Smooth muscle cell (in vitro differentiated cells): ENCODE measurements at regions not wholly inside any gene's neighbourhood (a gene's known extent, or its start where the extent isn't known, plus 50 kb on each side); places are given as distances from the start of the nearest gene placed in this dataset.

ENCODE experiments used
- DNase-seq: peaks from one replicate; lab custom pipeline; 2025; ENCODE audit not compliant: unreplicated experiment; lab: John Stamatoyannopoulos, UW
- H2AFZ ChIP-seq: fragments of 200-600 bp; sonication (generic); 2 replicates; pipeline ENCODE4 v1.6.0; 2016; ENCODE audit warnings: antibody characterized with exemption, low read depth, mild to moderate bottlenecking
- H3F3A ChIP-seq: fragments of 200-600 bp; sonication (generic); 2 replicates; pipeline ENCODE4 v1.6.0; 2017; ENCODE audit warnings: antibody characterized with exemption, low read depth
- H3K27ac ChIP-seq: fragments of 200-600 bp; sonication (generic); 2 replicates; pipeline ENCODE4 v1.5.1; 2016; ENCODE audit warnings: low read depth, mild to moderate bottlenecking
- H3K27me3 ChIP-seq: fragments of 200-600 bp; sonication (generic); 2 replicates; pipeline ENCODE4 v1.6.1; 2016; ENCODE audit warnings: low read depth, mild to moderate bottlenecking
- H3K36me3 ChIP-seq: fragments of 200-600 bp; sonication (generic); 2 replicates; pipeline ENCODE4 v1.5.1; 2016; ENCODE audit warnings: low read depth
- H3K4me1 ChIP-seq: fragments of 200-600 bp; sonication (generic); 2 replicates; pipeline ENCODE4 v1.5.1; 2016; ENCODE audit warnings: low read depth
- H3K4me2 ChIP-seq: fragments of 200-600 bp; sonication (generic); 2 replicates; pipeline ENCODE4 v1.6.0; 2016; ENCODE audit warnings: mild to moderate bottlenecking
- H3K4me3 ChIP-seq: fragments of 200-600 bp; sonication (generic); 2 replicates; pipeline ENCODE4 v1.5.1; 2016; ENCODE audit warnings: mild to moderate bottlenecking
- H3K79me2 ChIP-seq: fragments of 200-600 bp; sonication (generic); 2 replicates; pipeline ENCODE4 v1.6.0; 2016; ENCODE audit warnings: low read depth, mild to moderate bottlenecking
- H3K9ac ChIP-seq: fragments of 200-600 bp; sonication (generic); 2 replicates; pipeline ENCODE4 v1.6.0; 2016; ENCODE audit warnings: low read depth
- H3K9me3 ChIP-seq: fragments of 200-600 bp; sonication (generic); replicated peaks from 2 replicates; pipeline ENCODE4 v1.5.1; 2016; ENCODE audit warnings: low read depth
- H4K20me1 ChIP-seq: fragments of 200-600 bp; sonication (generic); 2 replicates; pipeline ENCODE4 v1.6.0; 2016; ENCODE audit warnings: low read depth
- CTCF ChIP-seq: fragments of 200-600 bp; sonication (generic); IDR thresholded peaks from 2 replicates; pipeline ENCODE4 v1.5.1; 2017; ENCODE audit warnings: borderline replicate concordance, mild to moderate bottlenecking, antibody characterized with exemption; ENCODE audit not compliant: insufficient read depth, poor library complexity, severe bottlenecking
- WGBS: methylation state at CpG from one replicate; pipeline ENCODE4 v1.1.7; 2016; ENCODE audit warnings: low lambda C conversion rate; 5-methylcytosine and 5-hydroxymethylcytosine counted together

GRCh38 chrX:1910207-1910470 is 295.3 kb downstream of the ASMT start:
- TF ChIP-seq CTCF: no peak
- no peaks in the 10 kb centered on the region for H3F3A ChIP-seq
- no peak overlapping the region for H3K4me3 ChIP-seq
- H3K27ac ChIP-seq: no peak overlapping the region
- H2AFZ ChIP-seq: no peak overlapping the region
- WGBS: 78% methylated on average over 2 of the region's 2 CpGs
- H3K36me3 ChIP-seq: no peaks in the 10 kb centered on the region
- H3K9me3 ChIP-seq: no peaks in the 10 kb centered on the region
- no peaks in the 10 kb centered on the region for H3K79me2 ChIP-seq
- no peak for DNase-seq
- H4K20me1 ChIP-seq: no peaks in the 10 kb centered on the region
- peaks cover 11% of the 10 kb centered on the region for H3K27me3 ChIP-seq
- no peak overlapping the region for H3K9ac ChIP-seq
- H3K4me2 ChIP-seq: no peak overlapping the region
- no peaks in the 10 kb centered on the region for H3K4me1 ChIP-seq

DNA sequence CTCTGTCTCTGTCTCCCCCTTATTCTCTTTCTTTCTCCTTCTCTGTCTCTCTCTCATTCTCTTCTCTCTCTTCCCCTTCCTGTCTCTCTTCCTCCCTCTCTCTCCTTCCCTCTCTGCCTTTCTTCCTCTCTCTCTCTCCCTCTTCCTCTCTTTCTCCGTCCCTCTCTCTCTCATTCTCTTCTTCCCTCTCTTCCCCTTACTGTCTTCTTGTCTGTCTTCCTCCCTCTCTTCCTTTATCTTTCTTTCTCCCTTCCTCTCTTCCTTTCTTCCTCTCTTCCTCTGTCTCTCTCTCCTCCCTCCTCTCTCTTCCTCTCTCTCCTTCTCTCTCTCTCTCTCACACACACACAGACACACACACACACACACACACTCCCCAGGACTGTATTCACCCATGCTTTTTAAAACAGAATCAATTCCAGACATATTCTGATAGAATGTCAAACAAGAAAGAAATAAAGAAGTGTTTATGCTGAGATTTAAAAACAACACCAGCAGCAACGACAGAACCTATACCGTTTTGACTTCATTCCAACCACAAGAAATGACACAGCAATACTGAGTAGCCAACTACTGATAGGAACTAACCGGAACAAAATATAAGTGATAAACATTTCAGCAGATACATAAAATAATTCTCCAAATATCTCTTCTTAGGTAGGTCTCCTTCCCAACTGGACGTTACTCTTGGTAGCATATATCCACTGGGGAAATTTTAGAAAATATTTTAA is 296.7 kb downstream of the ASMT start:
- Histone ChIP-seq H4K20me1 (no peaks in the 10 kb centered on the region), H3K4me2 (no peak overlapping the region), H3K79me2 (no peaks in the 10 kb centered on the region), H3K9me3 (no peaks in the 10 kb centered on the region), H3K4me1 (no peaks in the 10 kb centered on the region), H3K9ac (no peak overlapping the region), H2AFZ (no peak overlapping the region), H3K4me3 (no peak overlapping the region), H3F3A (no peaks in the 10 kb centered on the region), H3K27ac (no peak overlapping the region), H3K27me3 (peaks cover 11% of the 10 kb centered on the region), H3K36me3 (no peaks in the 10 kb centered on the region)
- no peak for DNase-seq
- no peak for TF ChIP-seq CTCF
- WGBS: 67% methylated on average over 5 of the region's 5 CpGs

GRCh38 chrX:1912193-1912592 is 297.3 kb downstream of the ASMT start:
- H4K20me1 ChIP-seq: no peaks in the 10 kb centered on the region
- H3F3A ChIP-seq: no peaks in the 10 kb centered on the region
- no peaks in the 10 kb centered on the region for H3K79me2 ChIP-seq
- no peak for TF ChIP-seq CTCF
- no peaks in the 10 kb centered on the region for H3K9me3 ChIP-seq
- H3K27ac ChIP-seq: no peak overlapping the region
- no peak overlapping the region for H3K4me2 ChIP-seq
- 91% methylated on average over 10 of the region's 10 CpGs for WGBS
- no peak for DNase-seq
- H3K4me3 ChIP-seq: no peak overlapping the region
- H3K27me3 ChIP-seq: peaks cover 11% of the 10 kb centered on the region
- no peak overlapping the region for H2AFZ ChIP-seq
- no peaks in the 10 kb centered on the region for H3K4me1 ChIP-seq
- no peak overlapping the region for H3K9ac ChIP-seq
- no peaks in the 10 kb centered on the region for H3K36me3 ChIP-seq
